ENCODE measurements at regions not wholly inside any gene's neighbourhood (a gene's known extent, or its start where the extent isn't known, plus 50 kb on each side); places are given as distances from the start of the nearest gene placed in this dataset.
"Not testable (repeated sequence)": the region's sequence is repeated elsewhere in the genome, so short reads cannot be mapped to it uniquely, and the experiment has no call there.

DNA sequence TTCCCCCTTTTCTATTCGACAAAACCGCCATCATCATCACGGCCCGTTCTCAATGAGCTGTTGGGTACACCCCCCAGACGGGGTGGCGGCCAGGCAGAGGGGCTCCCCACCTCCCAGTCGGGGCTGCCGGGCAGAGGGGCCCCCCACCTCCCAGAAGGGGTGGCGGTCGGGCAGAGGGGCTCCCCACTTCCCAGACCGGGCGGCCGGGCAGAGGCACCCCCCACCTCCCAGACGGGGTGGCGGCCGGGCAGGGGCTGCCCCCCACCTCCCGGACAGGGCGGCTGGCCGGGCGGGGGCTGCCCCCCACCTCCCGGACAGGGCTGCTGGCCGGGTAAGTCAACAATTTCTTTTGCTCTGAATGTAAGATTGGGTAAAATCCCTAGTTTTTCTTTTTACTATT, 1162.2 kb upstream of the CELF2 start:
- H3K4me1 ChIP-seq (ENCODE audit: control insufficient read depth, extremely low read depth, insufficient read depth, low read length); DNase-seq (ENCODE audit: low read depth, low spot score); BruUV-seq (replicated peaks); H3K9me1 ChIP-seq (replicated peaks; ENCODE audit: control insufficient read depth, extremely low read depth, insufficient read depth, low read length); FAIRE-seq; H3K4me3 ChIP-seq (replicated peaks in 1 of 3; ENCODE audit: insufficient read depth in 1 of 3, low read depth in 1 of 3, low read length in 3 of 3); intact Hi-C loops (cut with micrococcal nuclease); POLR2A ChIA-PET; H3K27me3 ChIP-seq (ENCODE audit: control insufficient read depth in 2 of 2, insufficient read depth in 2 of 2, low read length in 2 of 2); H3K9ac ChIP-seq (replicated peaks; ENCODE audit: extremely low read depth, insufficient read depth, low read length); H3K4me2 ChIP-seq (ENCODE audit: insufficient read depth, low read length); dilution Hi-C loops (cut with MboI; ENCODE audit: extremely low pct_ligation_motif_present, low sequenced_read_pairs); H4K20me1 ChIP-seq (replicated peaks; ENCODE audit: control insufficient read depth, extremely low read depth, insufficient read depth, low read length); CTCF ChIA-PET; H3K79me2 ChIP-seq (ENCODE audit: control insufficient read depth, insufficient read depth, low read length); H3K27ac ChIP-seq (ENCODE audit: insufficient read depth, low read depth, low read length); H3K36me3 ChIP-seq (ENCODE audit: control insufficient read depth in 2 of 2, extremely low read depth in 1 of 2, insufficient read depth in 2 of 2, low read length in 2 of 2); H3K9me3 ChIP-seq (replicated peaks; ENCODE audit: control insufficient read depth, insufficient read depth, low read length); H2AFZ ChIP-seq (ENCODE audit: low read depth, low read length): not testable (repeated sequence)

DNA sequence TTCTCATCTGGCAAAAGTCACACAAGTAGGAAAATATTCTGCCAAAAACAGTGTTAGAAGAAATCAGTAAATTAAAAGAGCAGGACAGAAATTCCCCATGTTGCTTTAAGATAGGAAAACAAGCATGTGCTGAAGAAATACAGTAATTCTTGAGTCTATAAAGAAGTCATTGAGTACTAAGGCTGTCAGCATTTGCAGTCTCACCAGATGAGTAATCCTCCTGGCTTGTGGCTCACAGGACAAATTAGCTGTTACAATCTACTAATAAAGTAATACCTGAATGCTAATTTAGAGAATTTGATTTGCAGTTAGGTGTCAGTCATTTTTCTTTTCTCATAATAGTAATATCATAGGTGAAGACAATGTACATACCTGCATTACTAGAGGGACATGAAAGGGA, 1158.9 kb upstream of the CELF2 start:
- Histone ChIP-seq H3K4me1 (ENCODE audit: control insufficient read depth, extremely low read depth, insufficient read depth, low read length) (no peaks in the 10 kb centered on the region), H3K79me2 (ENCODE audit: control insufficient read depth, insufficient read depth, low read length) (no peaks in the 10 kb centered on the region), H3K4me3 (replicated peaks in 1 of 3; ENCODE audit: insufficient read depth in 1 of 3, low read depth in 1 of 3, low read length in 3 of 3) (no peak overlapping the region), H3K36me3 (ENCODE audit: control insufficient read depth in 2 of 2, extremely low read depth in 1 of 2, insufficient read depth in 2 of 2, low read length in 2 of 2) (no peaks in the 10 kb centered on the region), H3K4me2 (ENCODE audit: insufficient read depth, low read length) (no peak overlapping the region), H2AFZ (ENCODE audit: low read depth, low read length) (no peak overlapping the region), H3K9ac (replicated peaks; ENCODE audit: extremely low read depth, insufficient read depth, low read length) (no peak overlapping the region), H3K27ac (ENCODE audit: insufficient read depth, low read depth, low read length) (no peak overlapping the region), H3K9me1 (replicated peaks; ENCODE audit: control insufficient read depth, extremely low read depth, insufficient read depth, low read length) (no peaks in the 10 kb centered on the region), H3K27me3 (ENCODE audit: control insufficient read depth in 2 of 2, insufficient read depth in 2 of 2, low read length in 2 of 2) (no peaks in the 10 kb centered on the region), H3K9me3 (replicated peaks; ENCODE audit: control insufficient read depth, insufficient read depth, low read length) (peaks cover 3% of the 10 kb centered on the region), H4K20me1 (replicated peaks; ENCODE audit: control insufficient read depth, extremely low read depth, insufficient read depth, low read length) (no peaks in the 10 kb centered on the region)
- TF ChIP-seq MAX (IDR thresholded peaks at IDR 0.05; ENCODE audit: insufficient read depth, insufficient read length) (no peak), JUN (IDR thresholded peaks at IDR 0.05; ENCODE audit: borderline replicate concordance, insufficient read depth, insufficient read length, low read depth) (no peak), EZH2 (IDR thresholded peaks at IDR 0.05; ENCODE audit: borderline replicate concordance, low read depth, low read length, severe bottlenecking) (no peak), FOS (IDR thresholded peaks at IDR 0.05; ENCODE audit: borderline replicate concordance, insufficient read depth, low read length) (no peak), MYC (IDR thresholded peaks at IDR 0.05; ENCODE audit: low read depth, low read length) (no peak), POLR2AphosphoS5 (IDR thresholded peaks at IDR 0.05; ENCODE audit: insufficient read depth, low read depth, low read length) (no peak), GATA2 (IDR thresholded peaks at IDR 0.05; ENCODE audit: insufficient read depth, insufficient read length, low read depth, low read length) (no peak), POLR2A (IDR thresholded peaks at IDR 0.05; ENCODE audit: low read depth, low read length) (no peak)
- TF ChIP-seq, protein P1, sequence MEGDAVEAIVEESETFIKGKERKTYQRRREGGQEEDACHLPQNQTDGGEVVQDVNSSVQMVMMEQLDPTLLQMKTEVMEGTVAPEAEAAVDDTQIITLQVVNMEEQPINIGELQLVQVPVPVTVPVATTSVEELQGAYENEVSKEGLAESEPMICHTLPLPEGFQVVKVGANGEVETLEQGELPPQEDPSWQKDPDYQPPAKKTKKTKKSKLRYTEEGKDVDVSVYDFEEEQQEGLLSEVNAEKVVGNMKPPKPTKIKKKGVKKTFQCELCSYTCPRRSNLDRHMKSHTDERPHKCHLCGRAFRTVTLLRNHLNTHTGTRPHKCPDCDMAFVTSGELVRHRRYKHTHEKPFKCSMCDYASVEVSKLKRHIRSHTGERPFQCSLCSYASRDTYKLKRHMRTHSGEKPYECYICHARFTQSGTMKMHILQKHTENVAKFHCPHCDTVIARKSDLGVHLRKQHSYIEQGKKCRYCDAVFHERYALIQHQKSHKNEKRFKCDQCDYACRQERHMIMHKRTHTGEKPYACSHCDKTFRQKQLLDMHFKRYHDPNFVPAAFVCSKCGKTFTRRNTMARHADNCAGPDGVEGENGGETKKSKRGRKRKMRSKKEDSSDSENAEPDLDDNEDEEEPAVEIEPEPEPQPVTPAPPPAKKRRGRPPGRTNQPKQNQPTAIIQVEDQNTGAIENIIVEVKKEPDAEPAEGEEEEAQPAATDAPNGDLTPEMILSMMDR (IDR thresholded peaks at IDR 0.05; ENCODE audit: extremely low read depth in 1 of 2, insufficient read depth in 1 of 2, low read depth in 1 of 2, low read length in 2 of 2) = no peak
- CTCF ChIA-PET = no interaction called here
- dilution Hi-C loops (cut with MboI; ENCODE audit: extremely low pct_ligation_motif_present, low sequenced_read_pairs) = no loop called here
- intact Hi-C loops (cut with micrococcal nuclease) = no loop called here
- POLR2A ChIA-PET = no interaction called here
- DNase-seq (ENCODE audit: low read depth, low spot score) (no peak), FAIRE-seq (no peak)
- BruUV-seq (replicated peaks) = no TSS peak

Data from endothelial cell of umbilical vein (primary cell).